Retinal pigment epithelial cell (primary cell): ENCODE measurements at regions not wholly inside any gene's neighbourhood (a gene's known extent, or its start where the extent isn't known, plus 50 kb on each side); places are given as distances from the start of the nearest gene placed in this dataset.

Source experiments
- DNase-seq: peaks from one replicate; pipeline ENCODE4 v3.0.0-alpha.2; 2010; ENCODE audit warnings: low read depth
- H3K4me3 ChIP-seq: 2 replicates; pipeline ENCODE4 v1.5.1; 2011; ENCODE audit warnings: mild to moderate bottlenecking, low read length, control low read depth, moderate library complexity
- TF ChIP-seq, protein P1 (sequence below): conservative IDR thresholded peaks from 2 replicates; pipeline ENCODE4 v1.5.1; 2011; ENCODE audit warnings: low read depth, low read length, control low read depth, inconsistent platforms

DNA sequence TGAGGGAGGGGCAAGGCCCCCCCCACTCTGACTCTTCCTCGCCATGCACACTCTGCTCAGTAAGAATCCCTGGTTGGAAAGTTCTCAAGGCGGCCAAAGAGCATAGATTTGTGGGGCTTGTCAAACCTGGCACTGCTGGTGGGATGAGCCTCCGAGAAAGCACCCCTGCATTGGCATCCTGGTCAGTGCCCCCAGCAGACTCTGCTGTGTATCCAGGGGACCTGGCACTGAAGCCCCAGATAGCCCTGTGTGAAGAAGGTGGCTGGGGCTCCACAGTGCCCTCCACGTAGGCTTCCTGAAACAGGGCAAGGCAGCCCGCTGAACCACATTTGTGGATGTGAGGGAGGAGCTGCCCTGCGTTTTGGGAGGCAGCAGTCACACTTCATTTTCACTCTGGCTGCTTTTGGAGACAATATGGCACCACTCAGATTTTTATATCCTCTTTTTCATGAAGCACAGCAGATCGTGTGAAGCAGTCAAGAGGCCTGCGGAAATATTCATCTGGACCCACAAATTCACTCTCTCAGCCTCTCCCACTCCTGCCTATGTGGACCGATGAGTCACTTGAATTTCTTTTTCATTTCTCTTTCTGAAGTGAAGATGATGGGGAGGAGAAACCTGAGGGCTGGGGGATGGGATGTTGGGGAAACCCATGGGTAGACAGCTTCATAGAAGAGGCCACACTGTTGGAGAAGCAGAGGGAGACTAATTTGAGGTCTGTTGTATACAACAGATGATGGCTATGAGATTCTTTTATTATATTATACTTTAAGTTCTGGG, 88.7 kb upstream of the BCL6 start:
- no peak for DNase-seq
- no peak overlapping the region for H3K4me3 ChIP-seq
- TF ChIP-seq, protein P1, sequence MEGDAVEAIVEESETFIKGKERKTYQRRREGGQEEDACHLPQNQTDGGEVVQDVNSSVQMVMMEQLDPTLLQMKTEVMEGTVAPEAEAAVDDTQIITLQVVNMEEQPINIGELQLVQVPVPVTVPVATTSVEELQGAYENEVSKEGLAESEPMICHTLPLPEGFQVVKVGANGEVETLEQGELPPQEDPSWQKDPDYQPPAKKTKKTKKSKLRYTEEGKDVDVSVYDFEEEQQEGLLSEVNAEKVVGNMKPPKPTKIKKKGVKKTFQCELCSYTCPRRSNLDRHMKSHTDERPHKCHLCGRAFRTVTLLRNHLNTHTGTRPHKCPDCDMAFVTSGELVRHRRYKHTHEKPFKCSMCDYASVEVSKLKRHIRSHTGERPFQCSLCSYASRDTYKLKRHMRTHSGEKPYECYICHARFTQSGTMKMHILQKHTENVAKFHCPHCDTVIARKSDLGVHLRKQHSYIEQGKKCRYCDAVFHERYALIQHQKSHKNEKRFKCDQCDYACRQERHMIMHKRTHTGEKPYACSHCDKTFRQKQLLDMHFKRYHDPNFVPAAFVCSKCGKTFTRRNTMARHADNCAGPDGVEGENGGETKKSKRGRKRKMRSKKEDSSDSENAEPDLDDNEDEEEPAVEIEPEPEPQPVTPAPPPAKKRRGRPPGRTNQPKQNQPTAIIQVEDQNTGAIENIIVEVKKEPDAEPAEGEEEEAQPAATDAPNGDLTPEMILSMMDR = no peak

DNA sequence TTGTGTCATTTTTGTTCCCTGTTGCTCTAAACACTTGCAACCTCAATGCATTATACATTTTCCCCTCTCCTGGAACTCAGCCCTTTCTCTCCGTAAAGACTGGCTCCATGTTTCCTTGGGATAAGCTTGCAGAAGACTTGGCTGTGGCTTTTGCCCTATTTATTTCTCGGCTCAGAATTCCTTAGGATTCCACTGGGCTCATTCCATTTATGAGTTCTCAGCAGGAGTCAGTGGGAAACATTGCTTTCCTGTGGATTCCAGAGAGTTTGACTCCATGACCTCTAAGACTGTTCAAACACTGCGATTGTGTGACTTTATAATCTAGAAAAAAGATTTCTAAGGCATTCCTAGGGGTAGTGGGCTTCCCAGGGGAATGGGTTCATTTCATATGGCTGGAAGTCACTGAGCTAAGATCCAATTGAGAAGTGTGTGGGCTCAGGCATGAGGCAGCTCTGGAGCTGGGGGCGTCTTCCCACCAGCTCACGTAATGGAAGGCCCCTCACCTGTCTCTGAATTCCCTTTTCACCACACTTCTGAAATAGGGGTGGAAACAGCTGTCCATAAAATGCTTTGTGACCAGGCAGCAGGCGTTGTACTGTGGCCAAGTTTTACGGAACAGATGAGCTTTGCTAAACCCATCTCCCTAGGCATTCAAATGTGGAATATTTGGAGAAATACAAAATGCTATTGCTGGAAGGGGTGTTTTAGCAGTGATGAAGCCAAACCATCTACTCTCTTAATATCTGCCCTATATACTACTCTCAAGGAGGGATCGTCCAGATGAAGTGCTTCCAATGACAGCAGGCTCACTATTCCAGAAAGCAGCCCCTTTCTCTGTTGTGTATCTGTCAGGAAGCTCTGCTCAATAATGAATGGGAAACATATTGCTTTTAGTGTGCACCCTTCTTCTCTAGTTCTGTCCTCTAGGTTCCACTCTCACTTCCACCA, 91.8 kb upstream of the BCL6 start:
- TF ChIP-seq, protein P1 = no peak
- H3K4me3 ChIP-seq = no peak overlapping the region
- peak; percentile 2 for DNase-seq

DNA sequence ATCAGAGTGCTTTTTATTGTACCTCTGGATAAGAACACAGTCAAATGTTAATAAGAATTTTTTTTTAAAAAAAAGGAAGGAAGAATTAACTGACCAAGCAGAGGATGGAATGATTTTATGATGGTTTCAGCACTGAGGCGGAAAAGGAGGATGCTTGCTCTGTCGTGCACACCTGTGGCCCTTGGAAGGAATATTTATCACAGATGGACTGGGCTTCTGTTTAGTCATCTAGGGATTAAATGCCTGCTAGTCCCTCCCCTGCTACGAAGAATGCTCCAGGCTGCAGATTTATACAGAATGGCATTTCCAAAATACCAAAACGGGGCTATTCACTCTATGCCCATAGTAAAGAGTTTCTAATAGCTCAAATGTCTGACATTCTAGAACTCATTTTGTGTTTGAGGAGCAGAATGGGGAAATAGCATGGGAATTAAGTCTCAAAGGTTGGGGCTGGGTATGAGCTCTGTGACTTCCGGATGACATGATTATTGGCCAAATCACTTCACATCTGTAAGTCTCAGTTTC, 92.8 kb upstream of the BCL6 start:
- DNase-seq = peak; percentile 3
- H3K4me3 ChIP-seq = no peak overlapping the region
- TF ChIP-seq, protein P1 = no peak

DNA sequence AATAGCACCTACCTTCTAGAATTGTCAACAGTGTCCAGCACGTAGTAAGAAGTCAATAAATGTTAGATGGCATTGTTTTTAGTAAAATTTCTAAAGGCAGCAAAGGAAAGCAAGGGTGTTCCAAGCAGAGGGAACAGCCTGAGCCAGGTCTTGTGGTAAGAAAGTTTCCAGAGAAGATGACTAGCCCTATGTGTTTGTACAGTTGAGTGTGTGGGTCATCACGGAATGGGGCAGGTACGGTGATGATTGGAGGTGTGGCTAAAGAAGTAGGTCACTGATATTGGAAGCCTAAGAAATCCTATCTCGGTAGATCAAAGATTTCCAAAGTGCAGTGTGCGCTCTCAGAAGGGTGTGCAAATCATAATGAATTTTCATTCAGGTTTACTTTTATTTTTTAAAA, 94.2 kb upstream of the BCL6 start:
- no peak overlapping the region for H3K4me3 ChIP-seq
- no peak for DNase-seq
- TF ChIP-seq, protein P1 = no peak

DNA sequence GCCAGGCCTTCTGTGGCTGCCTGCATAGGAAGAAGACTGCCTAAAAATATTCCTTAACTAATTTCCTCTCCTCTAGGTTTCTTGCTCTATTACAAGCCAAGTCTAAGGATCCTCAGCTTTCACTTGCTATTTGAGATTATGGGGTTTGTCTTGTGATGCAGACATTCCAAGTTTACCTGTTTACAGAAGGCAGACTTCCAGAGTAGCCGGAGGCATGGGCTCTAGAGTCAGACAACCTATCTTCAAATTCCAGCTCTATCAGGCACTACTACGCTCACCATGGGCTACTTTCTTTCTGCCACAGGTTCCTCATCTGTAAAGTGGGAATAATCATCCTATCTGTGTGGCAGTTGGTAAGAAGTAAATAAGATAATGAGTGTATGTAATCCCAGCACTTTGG, 95.6 kb upstream of the BCL6 start:
- TF ChIP-seq, protein P1 = no peak
- no peak for DNase-seq
- no peak overlapping the region for H3K4me3 ChIP-seq

DNA sequence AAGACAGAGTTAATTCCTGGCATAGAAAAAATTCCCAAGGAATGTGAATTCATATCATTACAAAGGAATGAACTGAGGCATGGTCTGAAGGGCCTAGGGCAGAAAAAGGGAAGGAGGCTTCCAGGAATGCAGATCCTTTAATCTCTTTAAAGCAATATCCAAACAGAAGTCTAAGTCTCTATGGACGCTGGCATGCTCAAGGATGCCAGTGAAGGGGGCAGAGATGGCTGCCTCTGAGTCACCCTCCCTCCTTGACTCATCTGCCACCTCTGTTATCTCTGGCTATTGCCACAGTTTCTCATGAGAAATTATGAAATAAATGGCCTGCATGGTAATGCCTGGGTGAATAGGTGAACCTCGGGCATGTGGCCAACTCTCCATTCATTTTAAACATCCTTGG, 96.3 kb upstream of the BCL6 start:
- DNase-seq = peak; percentile 41
- H3K4me3 ChIP-seq = no peak overlapping the region
- TF ChIP-seq, protein P1 = no peak
